ENCODE measurements at regions not wholly inside any gene's neighbourhood (a gene's known extent, or its start where the extent isn't known, plus 50 kb on each side); places are given as distances from the start of the nearest gene placed in this dataset.

GRCh38 chr20:22833851-22834250 is 201.3 kb upstream of the SSTR4 start (continued):
- TF ChIP-seq ZNF407 (IDR thresholded peaks at IDR 0.05; ENCODE audit: low read depth) (no peak), HMG20B (CRISPR knock-in tag; IDR thresholded peaks at IDR 0.05) (no peak), COPS2 (conservative IDR thresholded peaks at IDR 0.05) (no peak), KDM2B (CRISPR knock-in tag; IDR thresholded peaks at IDR 0.05) (no peak), MYNN (IDR thresholded peaks at IDR 0.05) (no peak), MYNN (CRISPR knock-in tag; IDR thresholded peaks at IDR 0.05) (no peak), CAMTA2 (CRISPR knock-in tag; conservative IDR thresholded peaks at IDR 0.05) (no peak), DDX20 (tag; IDR thresholded peaks at IDR 0.05; ENCODE audit: low read depth) (no peak), RREB1 (CRISPR knock-in tag; IDR thresholded peaks at IDR 0.05) (no peak), TSHZ1 (CRISPR knock-in tag; IDR thresholded peaks at IDR 0.05) (no peak), MECOM (CRISPR knock-in tag; IDR thresholded peaks at IDR 0.05) (peak; percentile 82), NFATC3 (IDR thresholded peaks at IDR 0.05) (no peak), ZNF174 (CRISPR knock-in tag; IDR thresholded peaks at IDR 0.05) (no peak)

Data from K562 (cell line).